A549 (cell line): ENCODE measurements at regions not wholly inside any gene's neighbourhood (a gene's known extent, or its start where the extent isn't known, plus 50 kb on each side); places are given as distances from the start of the nearest gene placed in this dataset.
A peak's percentile ranks its signal among the peaks of the same experiment; 100 is the strongest.

Experiments used
- ATAC-seq, 2 experiments: fragments of 200-7000 bp in 1 of 2; fragments of >200 bp in 1 of 2; cut with Nextera tagmentation in 1 of 2; cut with Tn5 transposase in 1 of 2; 3 replicates each; pipeline versions ENCODE4 v1.8.0 to v1.9.1; 2018 to 2020; ENCODE audit warnings: mild to moderate bottlenecking in 1 of 2, moderate library complexity in 1 of 2
- CTCF ChIA-PET: fragments of 300-600 bp; sonication (Branson Sonifier 250); formaldehyde crosslinking; extraction: SDS; loops from one replicate; lab custom pipeline; 2021; ENCODE audit warnings: antibody characterized with exemption, inconsistent platforms; lab: Yijun Ruan, JAX
- POLR2A ChIA-PET: fragments of 350-600 bp; formaldehyde crosslinking; extraction: SDS; loops from one replicate; lab custom pipeline; 2021; ENCODE audit warnings: antibody characterized with exemption, inconsistent platforms; lab: Yijun Ruan, JAX
- DNase-seq, 2 experiments: peaks; one replicate each; pipeline versions ENCODE4 v3.0.0 to v3.0.0-alpha.2; 2011 to 2016; ENCODE audit warnings: low read depth in 1 of 2, low spot score in 1 of 2
- FAIRE-seq: peaks from 2 replicates; lab custom pipeline; 2011; peaks lifted over from hg19 to GRCh38; lab: Jason Lieb, UNC
- H3K27ac ChIP-seq, 2 experiments: fragments of >200 bp; sonication (Bioruptor Twin); formaldehyde crosslinking; 3 replicates each; pipeline ENCODE4 v1.5.1; 2016 to 2017
- H3K4me1 ChIP-seq: fragments of >200 bp; sonication (Bioruptor Twin); formaldehyde crosslinking; 3 replicates; pipeline ENCODE4 v1.6.1; 2016
- H3K4me2 ChIP-seq: fragments of >200 bp; sonication (Bioruptor Twin); formaldehyde crosslinking; 3 replicates; pipeline ENCODE4 v1.6.1; 2016
- H3K4me3 ChIP-seq: fragments of >200 bp; sonication (Bioruptor Twin); formaldehyde crosslinking; 3 replicates; pipeline ENCODE4 v1.5.1; 2016
- H3K9me3 ChIP-seq: fragments of >200 bp; sonication (Bioruptor Twin); formaldehyde crosslinking; 3 replicates; pipeline ENCODE4 v1.6.1; 2016
- ATOH8 ChIP-seq: fragments of 250-450 bp; sonication (Bioruptor Pico); IDR thresholded peaks from 2 replicates; pipeline ENCODE4 v1.5.0; 2020; ENCODE audit warnings: low read depth, mild to moderate bottlenecking, moderate library complexity
- CBX2 ChIP-seq: fragments of 200-600 bp; sonication (generic); IDR thresholded peaks from 2 replicates; pipeline ENCODE4 v1.6.1; 2016; ENCODE audit warnings: low read depth, mild to moderate bottlenecking, borderline replicate concordance
- CBX8 ChIP-seq: fragments of 200-600 bp; sonication (generic); IDR thresholded peaks from 2 replicates; pipeline ENCODE4 v1.6.1; 2016
- CEBPB ChIP-seq, 2 experiments: fragments of >200 bp in 1 of 2; sonication (Bioruptor Twin) in 1 of 2; formaldehyde crosslinking in 1 of 2; IDR thresholded peaks; 2 replicates each; pipeline ENCODE4 v1.6.1; 2012 to 2016
- CTCF ChIP-seq: fragments of >200 bp; sonication (Bioruptor Twin); formaldehyde crosslinking; IDR thresholded peaks from 3 replicates; pipeline ENCODE4 v1.5.1; 2016
- EHF ChIP-seq: fragments of 250-450 bp; sonication (Bioruptor Pico); IDR thresholded peaks from 2 replicates; pipeline ENCODE4 v1.5.0; 2020; ENCODE audit warnings: mild to moderate bottlenecking
- EHMT2 ChIP-seq: fragments of 200-600 bp; sonication (generic); IDR thresholded peaks from 2 replicates; pipeline ENCODE4 v1.6.1; 2016; ENCODE audit warnings: antibody characterized with exemption, low read depth, mild to moderate bottlenecking, moderate library complexity
- FOSB ChIP-seq: fragments of 250-450 bp; sonication (Bioruptor Pico); IDR thresholded peaks from 2 replicates; pipeline ENCODE4 v1.5.0; 2020; ENCODE audit warnings: mild to moderate bottlenecking, moderate library complexity
- GATA3 ChIP-seq: IDR thresholded peaks from 2 replicates; pipeline ENCODE4 v1.6.1; 2012; ENCODE audit warnings: borderline replicate concordance
- HDAC2 ChIP-seq: fragments of 200-600 bp; sonication (generic); IDR thresholded peaks from 2 replicates; pipeline ENCODE4 v1.6.1; 2016
- HOXB13 ChIP-seq: fragments of 250-450 bp; sonication (Bioruptor Pico); IDR thresholded peaks from 2 replicates; pipeline ENCODE4 v1.5.0; 2020; ENCODE audit warnings: low read depth, mild to moderate bottlenecking, moderate library complexity
- HOXB5 ChIP-seq: fragments of 250-450 bp; sonication (Bioruptor Pico); IDR thresholded peaks from 2 replicates; pipeline ENCODE4 v1.5.0; 2020; ENCODE audit warnings: mild to moderate bottlenecking, moderate library complexity
- JUN ChIP-seq, 2 experiments: fragments of >200 bp; sonication (Bioruptor Twin); formaldehyde crosslinking; IDR thresholded peaks; 2 replicates in 1 of 2; 3 replicates in 1 of 2; pipeline ENCODE4 v1.6.1; 2016 to 2017
- JUNB ChIP-seq: fragments of >200 bp; sonication (Bioruptor Twin); formaldehyde crosslinking; IDR thresholded peaks from 2 replicates; pipeline ENCODE4 v1.6.1; 2016
- KDM1A ChIP-seq: fragments of 200-600 bp; sonication (generic); IDR thresholded peaks from 2 replicates; pipeline ENCODE4 v1.6.1; 2016; ENCODE audit warnings: low read depth, mild to moderate bottlenecking
- MAFK ChIP-seq: fragments of 450-650 bp; IDR thresholded peaks from 2 replicates; pipeline ENCODE4 v1.6.1; 2014; ENCODE audit not compliant: partially characterized antibody
- MAZ ChIP-seq: fragments of 150-350 bp; IDR thresholded peaks from 2 replicates; pipeline ENCODE4 v1.6.1; 2014; ENCODE audit warnings: antibody characterized with exemption, low read depth, low read length, borderline replicate concordance
- MYC ChIP-seq: IDR thresholded peaks from 2 replicates; pipeline ENCODE4 v1.6.1; 2012; ENCODE audit warnings: mild to moderate bottlenecking, inconsistent platforms, low read length, improper control_type of control experiment, borderline replicate concordance
- NFE2L2 ChIP-seq: fragments of 150-350 bp; conservative IDR thresholded peaks from 2 replicates; pipeline ENCODE4 v1.6.1; 2014; ENCODE audit warnings: low read length
- NPAS2 ChIP-seq: fragments of 250-450 bp; sonication (Bioruptor Pico); IDR thresholded peaks from 2 replicates; pipeline ENCODE4 v1.8.0; 2022; ENCODE audit warnings: mild to moderate bottlenecking, moderate library complexity, borderline replicate concordance
- NR3C1 ChIP-seq: fragments of >200 bp; sonication (Bioruptor Twin); formaldehyde crosslinking; IDR thresholded peaks from 3 replicates; pipeline ENCODE4 v1.6.1; 2017
- RAD21 ChIP-seq, 2 experiments: fragments of >200 bp in 1 of 2; sonication (Bioruptor Twin) in 1 of 2; formaldehyde crosslinking in 1 of 2; IDR thresholded peaks in 1 of 2; conservative IDR thresholded peaks in 1 of 2; 2 replicates in 1 of 2; 3 replicates in 1 of 2; pipeline ENCODE4 v1.6.1; 2012 to 2018; ENCODE audit warnings: inconsistent platforms in 1 of 2
- RCOR1 ChIP-seq: fragments of 150-350 bp; IDR thresholded peaks from 2 replicates; pipeline ENCODE4 v1.6.1; 2014; ENCODE audit warnings: antibody characterized with exemption, low read length, low read depth
- TP53 ChIP-seq: fragments of 250-450 bp; sonication (Bioruptor Pico); IDR thresholded peaks from 2 replicates; pipeline ENCODE4 v1.5.0; 2021; ENCODE audit warnings: mild to moderate bottlenecking, moderate library complexity
- ZFP36 ChIP-seq: fragments of 450-650 bp; IDR thresholded peaks from 2 replicates; pipeline ENCODE4 v1.6.1; 2014; ENCODE audit warnings: borderline replicate concordance; ENCODE audit not compliant: partially characterized antibody
- ZSCAN20 ChIP-seq: fragments of 250-450 bp; sonication (Bioruptor Pico); IDR thresholded peaks from 2 replicates; pipeline ENCODE4 v1.8.0; 2022; ENCODE audit warnings: mild to moderate bottlenecking, moderate library complexity
- WGBS: methylation state at CpG from one replicate; pipeline ENCODE4 v1.1.6; 2017; ENCODE audit errors: missing lambda C conversion rate; 5-methylcytosine and 5-hydroxymethylcytosine counted together

DNA sequence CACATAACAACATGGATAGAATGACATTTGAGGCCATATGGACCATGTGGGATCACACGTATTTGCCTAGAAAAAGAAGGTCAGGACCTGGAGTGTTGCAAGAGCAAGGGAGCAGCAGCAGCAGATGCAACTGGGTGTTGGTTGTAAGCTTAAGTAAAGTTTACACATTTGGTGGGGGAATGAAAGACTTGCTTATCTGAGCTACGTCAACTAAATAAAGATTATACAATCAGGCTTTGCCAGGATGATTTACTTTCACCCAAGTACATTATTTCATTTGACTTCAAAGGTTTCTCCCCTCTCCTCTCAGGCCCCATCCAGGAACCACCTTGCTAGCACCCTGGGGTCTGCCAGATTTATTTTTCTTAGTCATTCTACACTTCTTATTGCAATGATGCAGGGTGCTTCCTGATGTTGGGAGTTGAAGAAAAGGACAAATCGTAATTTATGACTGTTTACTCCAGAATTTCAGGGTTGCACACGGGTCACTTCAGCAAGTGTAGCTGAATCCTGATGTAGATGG, 591.9 kb upstream of the IGFBP3 start (continued):
- TF ChIP-seq ZFP36, result no peak
- TF ChIP-seq NPAS2 (CRISPR knock-in tag), result no peak
- no peak for TF ChIP-seq CBX8
- no peak for TF ChIP-seq EHMT2
- peak; percentile 81 for TF ChIP-seq JUNB
- TF ChIP-seq ATOH8 (CRISPR knock-in tag), result no peak
- peak; percentile 85 to 89; a peak in 4 of 5 replicates for TF ChIP-seq JUN (IDR thresholded peaks at IDR 0.05)
- TF ChIP-seq NFE2L2, result no peak
- peak; percentile 74 for TF ChIP-seq GATA3
- TF ChIP-seq CEBPB (IDR thresholded peaks at IDR 0.05), result peak; percentile 79 to 86
- TF ChIP-seq MAZ, result no peak
- TF ChIP-seq HOXB5, result no peak
- no peak for TF ChIP-seq EHF (CRISPR knock-in tag)
- no peak; a peak in 2 of 5 replicates for TF ChIP-seq RAD21 (conservative IDR thresholded peaks at IDR 0.05 in 1 of 2, IDR thresholded peaks at IDR 0.05 in 1 of 2)
- no peak for TF ChIP-seq CBX2
- no peak for TF ChIP-seq RCOR1
- TF ChIP-seq MAFK, result no peak
- TF ChIP-seq HDAC2, result no peak
- TF ChIP-seq HOXB13, result no peak
- no peak for TF ChIP-seq MYC
- TF ChIP-seq TP53 (CRISPR knock-in tag), result no peak

- TF ChIP-seq MYC, result no peak
- no peak for TF ChIP-seq FOSB (CRISPR knock-in tag)
- no peak for TF ChIP-seq ZSCAN20 (CRISPR knock-in tag)
- TF ChIP-seq KDM1A, result no peak
- no peak for TF ChIP-seq CBX8
- no peak for TF ChIP-seq CTCF
- TF ChIP-seq TP53 (CRISPR knock-in tag), result no peak
- no peak for TF ChIP-seq NFE2L2
- TF ChIP-seq NR3C1, result no peak
- TF ChIP-seq, all 56 proteins: peak for 0
- Histone ChIP-seq H3K9me3 (peaks cover 4% of the 10 kb centered on the region; the same call in 1 of the 3 replicates), H3K4me2 (no peak overlapping the region), H3K4me3 (no peak overlapping the region), H3K4me1 (peaks cover 17% of the 10 kb centered on the region), H3K27ac (peak overlapping the region; percentile 49 to 67; a peak in 5 of 6 replicates)
- 19% methylated on average over 3 of the region's 3 CpGs for WGBS
- FAIRE-seq (no peak), ATAC-seq (no peak), DNase-seq (no peak)
- CTCF ChIA-PET, result no interaction called here
- POLR2A ChIA-PET, result no interaction called here
Observed at GRCh38 chr7:46511442-46512215, 590.6 kb upstream of the IGFBP3 start.
